GM03348 (cell line): ENCODE measurements at regions not wholly inside any gene's neighbourhood (a gene's known extent, or its start where the extent isn't known, plus 50 kb on each side); places are given as distances from the start of the nearest gene placed in this dataset.

Experiments used
- DNase-seq: peaks from one replicate; pipeline ENCODE4 v3.0.0; 2012; ENCODE audit warnings: low spot score

- no peak for DNase-seq
These were observed 108.5 kb upstream of the ID2 start for GRCh38 chr2:8573234-8573941.

GRCh38 chr2:8573942-8574195 lies 108.0 kb upstream of the ID2 start:
- DNase-seq, result no peak

- DNase-seq, result no peak
These were observed 107.4 kb upstream of the ID2 start for GRCh38 chr2:8574196-8575037.

DNA sequence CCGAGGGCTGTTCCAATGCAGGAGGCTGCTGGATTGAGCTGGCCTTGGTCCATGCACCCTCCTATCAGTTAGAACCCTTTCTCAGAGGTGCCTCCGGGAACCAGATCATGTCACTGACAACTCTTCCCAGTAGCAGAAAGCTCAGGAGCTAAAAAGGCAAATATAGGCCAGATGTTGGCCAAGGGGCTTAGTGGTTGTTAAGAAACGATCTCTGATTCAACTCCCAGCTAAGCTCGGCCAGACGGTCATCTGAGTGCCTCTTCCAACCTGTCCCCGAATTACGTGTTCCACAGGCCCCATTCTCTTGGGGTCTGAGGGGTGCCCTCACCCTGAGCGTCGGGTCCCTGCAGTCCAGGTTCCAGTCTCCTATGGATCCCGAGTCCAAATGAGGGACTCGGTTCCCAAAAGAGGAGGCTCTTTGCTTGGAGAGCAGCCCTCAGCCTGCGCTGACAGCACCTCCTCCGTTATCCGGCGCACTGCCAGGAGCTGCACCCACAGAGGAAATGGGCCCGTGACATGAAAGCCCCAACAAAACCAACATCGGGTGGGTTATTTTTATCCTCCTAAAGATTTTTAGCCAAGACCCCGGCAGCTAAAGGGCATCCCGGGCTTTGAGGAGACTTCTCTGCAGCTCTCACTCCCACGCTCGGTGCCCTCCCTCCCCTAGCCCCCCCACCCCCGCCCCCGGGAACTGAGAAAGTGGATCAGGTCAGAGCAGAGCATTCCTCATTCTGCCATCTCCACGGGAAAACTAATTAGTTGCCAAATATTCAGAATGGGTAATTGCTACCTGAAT lies 106.6 kb upstream of the ID2 start:
- DNase-seq, result no peak

DNA sequence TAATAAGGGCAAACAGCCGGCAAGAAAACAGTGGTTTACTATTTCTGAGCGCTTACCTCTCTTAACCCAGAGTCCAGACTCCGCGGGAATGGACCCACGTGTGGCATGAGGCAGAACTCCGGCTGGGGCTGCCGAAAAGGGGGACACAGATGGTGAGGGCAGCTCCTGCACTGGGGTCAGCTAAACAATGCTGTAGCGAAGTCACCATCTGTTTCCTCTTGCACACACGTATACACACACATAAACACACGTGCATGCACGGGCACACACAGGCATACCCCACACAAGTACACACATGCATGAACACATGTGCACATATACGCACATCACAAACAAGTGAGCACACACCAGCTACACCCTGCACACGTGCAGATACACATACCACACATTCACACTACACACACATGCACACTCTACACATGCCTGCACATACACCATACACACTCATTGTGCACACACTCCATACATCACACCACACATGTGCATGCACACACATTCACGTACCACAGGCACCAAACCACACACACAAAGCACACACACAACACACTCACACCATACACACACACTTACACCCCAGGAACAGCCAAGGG lies 105.9 kb upstream of the ID2 start:
- DNase-seq, result no peak

- no peak for DNase-seq
These were observed 105.2 kb upstream of the ID2 start for GRCh38 chr2:8576525-8577167.

DNA sequence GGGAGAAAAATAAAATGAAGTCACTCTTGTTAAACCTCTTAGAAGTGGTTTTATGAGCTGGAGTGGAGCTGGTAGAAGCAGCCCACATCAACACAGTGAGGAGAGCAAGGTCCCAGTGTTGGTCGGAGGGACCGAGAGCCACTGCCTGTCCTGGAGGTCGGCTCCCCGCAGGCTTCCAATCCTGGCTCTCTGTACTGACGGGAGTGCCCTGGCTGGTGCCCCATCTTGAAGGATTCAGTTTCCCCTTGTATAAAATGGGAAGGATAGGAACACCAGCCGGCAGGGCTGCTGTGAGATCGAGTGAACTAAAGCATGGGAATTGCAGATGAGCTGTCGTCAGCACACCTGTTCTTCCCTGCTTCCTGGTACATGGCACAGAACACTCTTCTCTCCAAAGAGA lies 104.3 kb upstream of the ID2 start:
- DNase-seq, result no peak

DNA sequence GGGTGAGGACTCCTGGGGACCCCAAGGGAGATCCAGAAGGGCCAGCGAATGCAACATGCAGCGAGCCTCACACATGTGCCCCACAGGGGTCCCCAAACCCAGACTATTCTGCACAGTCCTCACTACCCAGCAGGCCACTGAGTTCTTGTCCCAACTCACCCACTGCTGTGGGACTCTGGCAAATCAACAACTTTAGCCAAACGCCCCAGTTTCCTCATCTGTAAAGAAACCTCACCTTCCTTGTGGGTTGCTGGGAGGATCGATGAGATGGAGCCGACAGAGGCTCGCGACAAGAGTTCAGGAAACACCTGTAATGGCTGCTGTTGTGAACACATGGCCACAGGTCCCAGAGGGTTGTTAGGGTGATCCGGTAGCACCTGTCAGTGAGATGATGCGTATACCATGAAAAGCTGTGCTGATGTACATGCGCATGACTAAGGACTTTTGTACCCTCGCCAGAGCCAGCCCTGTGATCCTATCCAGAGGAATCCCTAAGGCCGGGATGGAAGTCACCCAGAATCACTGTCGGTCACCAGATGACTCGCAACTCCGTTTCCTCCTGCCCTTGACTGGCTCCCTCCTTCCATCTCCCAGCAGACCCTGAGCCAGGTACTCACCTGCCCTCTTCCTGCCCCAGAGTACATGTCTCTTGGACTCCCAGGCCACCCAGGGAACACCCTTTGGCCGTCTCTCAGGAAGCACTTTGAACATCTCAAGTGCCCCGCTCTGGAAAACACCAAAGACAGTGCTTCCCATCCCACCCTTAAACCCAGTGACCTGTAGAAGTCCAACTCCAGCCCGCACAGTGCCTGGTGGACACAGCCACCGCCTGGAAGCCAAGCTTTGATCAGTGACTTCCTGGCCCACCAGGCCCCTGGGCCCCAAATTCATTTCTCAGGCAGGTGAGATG lies 103.3 kb upstream of the ID2 start:
- no peak for DNase-seq

- no peak for DNase-seq
These were observed 102.3 kb upstream of the ID2 start for GRCh38 chr2:8579485-8580085.

DNA sequence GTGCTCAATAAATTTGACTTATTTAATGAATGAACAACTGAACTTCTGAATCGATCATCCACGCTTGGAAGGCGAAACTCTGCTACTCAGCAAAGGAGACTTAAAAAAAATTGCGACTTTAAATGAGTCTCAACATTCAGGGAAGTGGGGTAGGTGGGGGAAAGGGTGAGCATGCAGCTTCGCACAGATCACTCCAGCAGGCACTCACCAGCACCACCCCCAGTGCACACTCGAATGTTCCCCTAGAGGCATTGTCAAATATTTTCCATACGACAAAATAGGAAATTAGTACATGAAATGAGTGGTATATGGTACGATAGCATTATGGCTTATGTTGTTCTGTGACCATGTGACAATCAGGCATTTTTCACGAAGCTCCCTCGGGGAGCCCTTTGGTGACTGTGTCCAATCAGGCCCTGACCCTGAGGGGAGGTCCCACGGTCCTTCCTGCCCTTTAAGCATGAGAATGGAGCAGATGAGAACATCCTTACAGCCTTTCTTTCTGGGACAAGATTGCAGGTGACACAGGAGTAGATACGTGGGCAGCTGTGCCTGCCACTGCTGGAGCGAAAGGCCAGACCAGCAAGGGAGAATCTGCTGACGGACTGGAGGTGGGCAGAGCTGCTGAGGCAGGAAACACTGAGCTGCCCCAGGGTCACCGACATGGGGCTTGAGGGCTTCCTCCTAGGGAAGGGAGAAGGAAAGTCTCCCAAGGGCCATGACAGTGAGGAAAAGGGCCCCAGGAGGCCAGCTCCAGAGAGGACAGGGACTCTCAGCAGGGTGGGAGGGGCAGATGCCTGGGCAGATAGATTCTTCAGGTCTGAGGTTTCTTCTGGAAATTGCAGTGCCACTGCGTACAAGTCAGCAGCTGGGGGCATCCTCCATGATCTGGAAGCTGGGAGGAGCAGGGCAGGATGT lies 101.3 kb upstream of the ID2 start:
- no peak for DNase-seq

GRCh38 chr2:8581234-8581561 lies 100.7 kb upstream of the ID2 start:
- no peak for DNase-seq

DNA sequence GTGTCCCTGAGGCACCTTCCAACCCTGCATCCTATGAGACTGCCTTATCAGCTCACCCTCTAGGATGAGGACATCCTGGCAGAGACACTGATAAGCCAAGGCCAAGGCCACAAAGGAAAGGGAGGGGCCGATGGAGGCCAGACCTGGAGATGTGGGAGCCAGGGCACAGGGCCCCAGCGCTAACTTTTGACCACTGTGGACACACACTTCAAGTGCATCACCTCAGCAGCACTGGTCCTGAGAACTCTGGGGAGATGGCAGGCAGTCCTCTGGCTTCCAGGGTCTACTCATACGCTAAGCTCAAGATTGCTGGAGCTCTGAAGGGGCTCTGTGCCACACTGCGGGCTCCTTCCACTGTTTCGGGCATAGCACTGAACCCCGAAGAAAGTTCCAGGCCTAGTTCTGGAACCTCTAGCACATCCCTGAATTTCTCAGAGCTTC lies 100.2 kb upstream of the ID2 start:
- DNase-seq, result no peak

DNA sequence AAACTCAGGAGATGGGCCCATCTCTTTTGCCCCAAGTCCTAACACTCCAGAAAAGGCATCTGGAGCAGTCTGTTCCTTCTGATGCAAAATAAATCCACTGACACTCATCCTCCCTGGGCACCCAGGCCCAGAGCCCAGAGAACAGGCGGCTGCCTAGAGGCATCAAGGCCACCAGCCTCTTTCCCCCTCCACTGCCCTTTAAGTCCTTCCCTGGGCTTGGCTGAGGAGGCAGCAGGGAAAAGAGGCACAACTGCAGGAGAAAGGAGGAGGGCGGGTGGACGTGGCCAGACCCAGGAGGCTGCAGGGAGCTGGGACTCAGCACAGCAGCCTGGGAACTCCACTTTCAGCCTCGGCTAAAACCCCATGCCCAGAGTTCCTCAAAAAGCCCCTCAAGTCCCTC lies 99.7 kb upstream of the ID2 start:
- DNase-seq, result no peak

DNA sequence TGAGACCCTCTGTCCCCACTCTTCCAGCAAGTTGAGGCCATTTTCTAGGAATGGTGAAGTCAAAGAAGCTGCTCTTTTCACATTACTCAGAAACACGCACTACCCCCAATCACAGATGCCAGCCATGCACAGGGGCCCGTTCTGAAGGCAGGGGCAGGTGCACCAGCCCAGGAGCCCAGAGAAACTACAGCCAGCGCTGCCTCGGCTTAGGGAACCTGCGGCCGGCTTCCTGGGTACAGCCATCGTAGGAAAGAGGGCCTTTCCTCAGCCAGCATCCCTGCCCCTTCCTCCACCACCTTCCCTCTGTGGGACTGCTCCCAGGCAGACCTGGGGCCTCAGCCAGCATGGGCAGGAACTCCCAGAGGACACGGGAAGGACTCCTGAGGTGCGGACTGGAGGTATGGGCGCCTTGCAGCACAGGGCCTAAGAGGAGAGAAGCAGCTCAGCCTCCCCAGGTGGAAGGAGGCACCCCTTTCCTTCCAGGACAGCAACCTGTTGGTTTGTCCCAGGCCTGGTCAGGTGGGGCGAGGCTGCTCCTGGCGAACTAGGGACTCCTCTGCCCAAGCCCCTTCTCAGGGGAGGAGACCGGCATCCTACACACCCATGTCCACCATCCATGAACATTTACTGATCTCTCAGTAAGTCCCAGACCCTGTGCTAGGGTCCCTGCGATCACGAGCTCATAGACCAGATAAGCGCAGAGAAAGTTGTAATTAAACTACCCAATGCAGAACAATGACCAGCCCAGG lies 99.0 kb upstream of the ID2 start:
- no peak for DNase-seq

GRCh38 chr2:8583400-8584173 lies 98.3 kb upstream of the ID2 start:
- DNase-seq, result no peak

DNA sequence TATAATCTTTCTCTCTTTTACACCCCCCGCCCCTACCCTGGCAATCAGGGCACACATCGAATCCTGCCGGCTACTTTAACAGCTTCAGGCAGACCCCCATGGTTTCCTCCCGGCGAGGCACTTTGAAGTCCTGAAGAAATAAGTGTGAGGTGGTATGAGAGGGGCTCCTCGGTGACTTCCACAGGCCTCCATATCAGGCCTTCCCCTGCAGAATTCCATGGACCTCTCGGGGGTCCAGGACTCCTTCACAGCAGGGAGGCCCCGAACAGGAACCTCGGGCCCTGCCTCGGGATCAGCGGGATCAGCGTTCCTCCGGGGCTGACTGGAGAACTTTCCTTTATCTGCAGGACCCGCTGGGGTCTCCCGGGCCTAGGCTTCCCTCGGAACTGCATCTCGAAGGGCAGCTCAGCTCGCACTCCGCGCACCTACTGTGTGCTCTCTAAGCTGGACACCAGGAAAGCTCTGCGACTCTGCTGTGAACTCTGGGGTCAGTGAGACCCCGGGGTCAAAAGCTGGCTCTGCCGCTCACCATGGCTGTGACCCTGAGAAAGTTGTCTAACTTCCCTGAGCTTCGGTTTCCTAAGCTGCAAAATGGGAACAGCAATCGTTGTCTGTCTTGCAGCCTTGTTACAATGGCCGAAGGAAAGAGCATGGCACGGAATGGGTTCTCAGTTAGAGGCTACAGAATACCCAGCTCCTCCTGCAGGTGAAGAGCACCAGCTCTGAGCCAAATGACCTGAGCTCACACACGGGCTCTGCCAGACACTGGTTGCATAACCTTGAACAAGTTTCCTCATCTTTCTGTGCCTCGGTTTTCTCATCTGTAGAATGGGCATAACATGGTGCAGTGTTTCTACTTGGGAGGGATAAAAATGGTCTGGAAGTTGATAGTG lies 97.4 kb upstream of the ID2 start:
- DNase-seq, result no peak

DNA sequence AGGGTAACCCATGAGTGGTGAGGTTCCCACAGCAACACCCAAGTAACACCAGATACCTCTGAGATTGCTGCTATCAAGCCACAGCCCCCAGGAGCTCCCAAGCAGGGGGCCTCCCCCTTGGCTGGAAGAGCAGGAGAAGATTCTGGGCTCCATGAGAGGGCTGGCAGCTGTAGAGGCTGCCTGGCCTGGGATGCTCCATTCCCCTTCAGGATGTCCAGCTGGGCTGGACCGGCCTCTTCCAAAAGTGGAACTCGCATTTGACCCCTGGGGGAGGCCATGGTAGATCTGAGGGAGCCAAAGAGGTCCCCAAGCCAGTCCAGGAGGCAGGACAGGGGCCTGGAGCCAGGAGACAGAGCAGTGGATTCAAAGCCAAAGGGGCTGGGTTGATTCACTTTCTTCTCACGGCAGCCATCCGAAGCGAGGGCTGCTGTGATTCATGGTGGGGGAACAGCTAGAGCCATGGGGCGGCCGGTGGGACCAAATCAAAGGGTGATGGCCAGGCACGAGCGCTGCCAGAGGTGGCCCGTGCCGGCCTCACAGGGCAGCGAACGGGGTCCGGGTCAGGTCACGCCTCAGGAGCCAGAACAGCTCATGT lies 95.3 kb upstream of the ID2 start:
- peak; percentile 38 for DNase-seq
